AG10803 (cell line): ENCODE measurements at regions not wholly inside any gene's neighbourhood (a gene's known extent, or its start where the extent isn't known, plus 50 kb on each side); places are given as distances from the start of the nearest gene placed in this dataset.
"Not testable (repeated sequence)": the region's sequence is repeated elsewhere in the genome, so short reads cannot be mapped to it uniquely, and the experiment has no call there.

ENCODE experiments used
- DNase-seq: peaks from one replicate; pipeline ENCODE4 v3.0.0; 2010; ENCODE audit warnings: low read depth
- H3K4me3 ChIP-seq: 2 replicates; pipeline ENCODE4 v1.5.1; 2011; ENCODE audit warnings: mild to moderate bottlenecking, low read length, control low read depth
- CTCF ChIP-seq: conservative IDR thresholded peaks from 2 replicates; pipeline ENCODE4 v1.5.1; 2011; ENCODE audit warnings: mild to moderate bottlenecking, low read length, control low read depth, inconsistent platforms

DNA sequence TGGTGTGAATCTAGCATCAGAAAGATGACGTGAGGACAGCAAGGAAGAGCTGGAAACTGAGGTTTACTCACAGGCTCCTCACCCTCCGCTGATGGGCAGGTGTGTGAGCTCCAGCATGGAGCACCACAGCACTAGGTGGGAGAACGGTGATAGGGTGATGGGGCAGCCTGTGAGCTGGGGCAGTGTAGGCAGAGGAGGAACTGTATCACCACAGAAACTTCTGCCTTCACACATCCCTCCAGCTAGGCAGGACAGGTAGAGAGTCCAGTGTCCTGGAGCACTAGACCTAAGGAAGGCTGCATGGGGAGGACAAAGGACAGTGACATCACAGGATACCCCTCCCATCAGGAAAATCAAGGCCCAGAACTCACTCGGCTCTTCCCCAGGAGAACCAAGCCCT is 241.8 kb upstream of the PRSS58 start:
- no peak for DNase-seq
- H3K4me3 ChIP-seq: no peak overlapping the region
- no peak for TF ChIP-seq CTCF

- no peak for TF ChIP-seq CTCF
These were observed 240.5 kb upstream of the PRSS58 start for GRCh38 chr7:142498364-142498763.

GRCh38 chr7:142496545-142496991 is 238.7 kb upstream of the PRSS58 start:
- peak; percentile 78 for TF ChIP-seq CTCF
- peak; percentile 54 for DNase-seq
- H3K4me3 ChIP-seq: no peak overlapping the region

More at GRCh38 chr7:142498364-142498763, 240.5 kb upstream of the PRSS58 start:
- no peak overlapping the region for H3K4me3 ChIP-seq
- DNase-seq: no peak

- H3K4me3 ChIP-seq, DNase-seq: not testable (repeated sequence)
These were observed 238.0 kb upstream of the PRSS58 start for GRCh38 chr7:142495879-142496278.

- not testable (repeated sequence) for H3K4me3 ChIP-seq, DNase-seq
These were observed 237.4 kb upstream of the PRSS58 start for GRCh38 chr7:142495301-142495700.

- no peak overlapping the region for H3K4me3 ChIP-seq
- no peak for DNase-seq
- TF ChIP-seq CTCF: no peak
These were observed 236.2 kb upstream of the PRSS58 start for GRCh38 chr7:142494021-142494420.

DNA sequence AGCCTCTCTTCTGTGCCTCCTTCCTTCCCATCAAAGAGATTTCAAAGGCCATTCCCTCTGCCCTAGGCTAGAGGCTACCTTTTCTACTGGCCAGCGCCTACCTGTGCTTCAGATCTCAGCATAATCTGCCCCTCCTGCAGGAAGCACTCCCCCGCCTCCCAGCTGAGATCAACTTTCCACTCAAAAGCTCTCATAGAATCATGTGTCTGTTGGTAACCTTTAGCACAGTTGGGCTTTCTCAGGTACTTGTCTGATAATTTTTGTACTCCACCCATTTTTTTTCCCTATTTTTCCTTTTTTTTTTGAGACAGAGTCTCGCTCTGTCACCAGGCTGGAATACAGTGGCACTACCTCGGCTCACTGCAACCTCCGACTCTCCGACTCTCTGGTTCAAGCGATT is 231.0 kb upstream of the PRSS58 start:
- no peak overlapping the region for H3K4me3 ChIP-seq
- no peak for TF ChIP-seq CTCF
- no peak for DNase-seq

DNA sequence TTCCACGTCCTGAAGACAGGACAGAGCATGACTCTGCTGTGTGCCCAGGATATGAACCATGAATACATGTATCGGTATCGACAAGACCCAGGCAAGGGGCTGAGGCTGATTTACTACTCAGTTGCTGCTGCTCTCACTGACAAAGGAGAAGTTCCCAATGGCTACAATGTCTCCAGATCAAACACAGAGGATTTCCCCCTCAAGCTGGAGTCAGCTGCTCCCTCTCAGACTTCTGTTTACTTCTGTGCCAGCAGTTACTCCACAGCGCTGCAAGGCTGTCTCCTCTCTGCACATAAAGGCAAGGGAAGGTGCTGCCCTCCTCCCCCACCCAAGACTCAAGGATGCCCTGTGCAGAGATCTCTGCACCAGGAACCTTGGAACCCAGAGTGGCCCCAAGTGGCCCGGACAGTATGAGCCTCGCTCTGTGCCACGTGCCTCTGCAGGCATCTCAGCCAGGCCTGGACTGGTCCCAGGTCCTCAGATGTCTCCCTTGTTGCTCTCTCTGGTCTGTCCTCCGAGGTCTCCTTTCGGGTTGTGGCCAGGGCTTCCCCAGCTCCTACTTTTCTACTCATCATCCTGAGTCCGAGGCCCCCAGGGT is 230.3 kb upstream of the PRSS58 start:
- TF ChIP-seq CTCF: no peak
- H3K4me3 ChIP-seq: no peak overlapping the region
- DNase-seq: no peak

GRCh38 chr7:142487565-142487964 is 229.7 kb upstream of the PRSS58 start:
- H3K4me3 ChIP-seq, DNase-seq: not testable (repeated sequence)
